GM21381 (cell line): ENCODE measurements at regions not wholly inside any gene's neighbourhood (a gene's known extent, or its start where the extent isn't known, plus 50 kb on each side); places are given as distances from the start of the nearest gene placed in this dataset.

Experiments
- ATAC-seq: cut with Tn5 transposase; IDR thresholded peaks from one replicate; pipeline ENCODE4 v1.9.1; 2021; ENCODE audit warnings: mild to moderate bottlenecking, moderate library complexity; ENCODE audit not compliant: unreplicated experiment

DNA sequence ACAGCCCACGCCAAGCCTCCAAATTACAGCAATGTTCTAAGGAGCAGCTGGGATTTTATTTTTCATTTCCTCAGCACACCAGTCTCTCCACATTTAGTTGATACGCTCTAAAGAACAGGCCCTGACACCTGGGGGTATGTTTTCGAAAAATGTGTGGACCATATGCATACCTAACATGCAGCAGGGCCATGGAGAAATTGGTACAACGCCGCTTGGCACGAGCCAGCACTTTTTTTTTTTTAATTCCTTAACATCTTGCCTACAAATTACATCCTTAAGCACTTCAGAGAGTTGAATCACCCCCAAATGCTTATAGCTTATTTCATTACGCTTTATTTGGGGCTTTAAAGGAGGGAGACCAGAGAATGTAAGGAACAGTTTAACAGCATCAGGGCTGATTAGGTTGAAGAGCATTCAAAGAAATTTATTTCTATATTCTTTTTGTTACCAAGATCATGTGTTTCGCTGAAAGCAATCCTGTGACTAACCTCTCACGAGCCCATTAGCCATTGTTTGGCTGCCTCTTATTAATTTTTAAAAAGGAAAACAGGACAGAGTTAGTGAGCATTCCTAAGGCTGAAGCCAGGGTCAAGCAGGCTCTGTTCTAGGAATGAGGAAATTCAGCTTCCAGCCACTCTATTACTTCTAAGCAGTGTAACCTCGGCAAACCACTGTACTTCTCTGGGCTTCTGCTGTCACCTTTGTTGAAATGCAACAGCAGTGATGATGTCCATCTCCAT lies 173.8 kb downstream of the ACTL7B start:
- ATAC-seq: no peak

DNA sequence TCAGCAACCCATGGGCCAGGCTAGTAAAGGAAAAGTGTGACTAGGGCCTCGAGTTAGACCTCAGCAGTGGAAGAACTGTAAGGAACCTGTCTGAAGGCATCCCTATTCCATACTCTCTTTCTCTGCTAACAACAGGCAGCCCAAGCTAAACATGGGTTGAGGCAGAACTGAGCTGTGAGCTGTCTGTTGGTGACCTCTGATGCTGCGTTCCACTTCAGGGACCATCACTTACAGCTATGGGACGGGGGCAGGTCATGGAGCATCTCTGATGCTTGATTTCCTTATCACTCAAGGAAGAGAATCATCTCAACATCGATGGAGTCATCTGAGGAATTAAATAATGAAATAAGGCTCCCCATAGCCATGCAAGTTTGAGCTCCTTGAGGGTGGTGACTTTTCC lies 174.8 kb downstream of the ACTL7B start:
- no peak for ATAC-seq

DNA sequence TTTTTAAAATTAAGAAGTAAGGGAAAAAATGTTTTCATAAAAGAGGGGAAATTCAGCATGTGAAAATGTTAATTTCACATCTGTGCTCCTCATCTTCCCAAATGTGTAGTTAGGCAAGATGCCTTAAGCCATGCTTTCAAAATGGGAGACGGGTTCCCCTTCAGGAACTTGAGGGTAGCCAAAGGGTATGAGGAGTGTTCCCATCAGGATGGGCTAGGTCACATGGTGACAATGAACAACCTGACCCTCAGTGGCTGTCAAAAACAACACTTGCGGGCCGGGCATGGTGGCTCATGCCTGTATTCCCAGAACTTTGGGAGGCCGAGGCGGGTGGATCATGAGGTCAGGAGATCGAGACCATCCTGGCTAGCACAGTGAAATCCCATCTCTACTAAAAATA lies 178.0 kb downstream of the ACTL7B start:
- ATAC-seq: no peak

DNA sequence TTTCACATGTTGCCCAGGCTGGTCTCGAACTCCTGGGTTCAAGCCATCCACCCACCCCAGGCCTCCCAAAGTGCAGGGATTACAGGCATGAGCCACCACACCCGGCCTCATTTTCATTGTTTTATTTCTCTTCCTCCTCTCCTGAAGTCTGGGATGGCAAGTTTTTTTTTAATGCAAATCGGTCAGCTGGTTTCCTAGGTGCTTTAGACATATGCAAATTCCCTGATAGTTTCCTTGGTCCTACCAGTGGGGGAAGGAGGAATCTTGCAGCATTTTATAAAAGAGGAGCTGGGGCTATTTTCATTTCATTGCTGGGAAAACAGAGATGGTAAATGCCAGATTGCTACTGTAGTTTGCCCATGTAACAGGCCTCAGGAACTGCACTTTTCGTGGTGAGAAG lies 179.4 kb downstream of the ACTL7B start:
- no peak for ATAC-seq

DNA sequence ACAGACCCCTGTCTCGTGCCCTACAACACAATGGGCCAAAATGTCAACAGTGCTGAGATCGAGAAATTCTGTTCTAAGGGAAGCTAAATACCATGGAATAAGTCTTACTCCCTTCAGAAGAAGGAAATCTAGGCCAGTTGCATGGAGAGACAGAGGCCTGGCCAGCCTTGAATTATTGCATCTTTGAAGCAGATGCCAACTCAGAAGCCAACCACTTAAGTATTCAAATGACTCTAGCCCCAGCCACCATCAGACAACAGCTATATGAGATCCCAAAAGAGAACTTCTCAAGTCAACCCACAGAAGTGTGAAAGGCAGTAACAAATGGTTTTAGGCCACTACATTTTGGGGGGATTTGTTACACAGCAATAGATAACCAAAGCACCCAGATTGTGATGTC lies 180.1 kb downstream of the ACTL7B start:
- ATAC-seq: no peak

DNA sequence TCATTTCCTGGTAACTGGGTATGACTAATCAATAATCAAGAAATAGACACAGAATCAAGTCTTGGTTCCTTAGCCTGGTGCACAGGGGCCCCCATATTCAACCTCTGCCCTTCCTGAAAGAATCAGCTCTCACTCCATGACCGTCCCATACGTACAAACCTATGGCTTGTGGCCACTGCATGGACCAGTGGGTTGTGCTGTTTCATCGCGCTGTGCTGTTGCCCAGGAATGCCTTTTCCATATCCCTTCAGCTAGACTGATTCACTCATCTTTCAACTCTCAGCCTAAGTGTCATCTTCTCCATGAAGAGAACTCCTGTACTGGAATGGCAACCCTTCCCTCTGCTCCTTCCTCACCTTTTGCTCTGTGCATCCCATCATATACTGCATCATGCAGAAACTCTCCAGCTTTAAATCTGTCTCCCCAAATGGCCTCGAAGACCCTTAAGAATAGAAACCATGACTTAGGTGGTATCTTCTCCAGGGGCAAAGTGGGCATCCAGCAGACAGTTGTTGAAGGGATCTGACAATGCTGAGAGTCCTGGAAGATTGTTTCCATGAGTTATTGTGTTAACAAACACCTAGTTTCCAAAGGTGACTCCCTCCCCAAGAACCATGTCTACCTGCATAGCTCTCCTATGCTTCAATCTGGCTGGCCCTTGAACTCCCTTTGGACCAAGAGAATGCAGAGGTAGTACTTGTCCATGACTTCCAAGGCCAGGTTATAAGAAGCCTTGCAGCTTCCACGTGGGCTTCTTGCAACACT lies 180.8 kb downstream of the ACTL7B start:
- ATAC-seq: no peak

DNA sequence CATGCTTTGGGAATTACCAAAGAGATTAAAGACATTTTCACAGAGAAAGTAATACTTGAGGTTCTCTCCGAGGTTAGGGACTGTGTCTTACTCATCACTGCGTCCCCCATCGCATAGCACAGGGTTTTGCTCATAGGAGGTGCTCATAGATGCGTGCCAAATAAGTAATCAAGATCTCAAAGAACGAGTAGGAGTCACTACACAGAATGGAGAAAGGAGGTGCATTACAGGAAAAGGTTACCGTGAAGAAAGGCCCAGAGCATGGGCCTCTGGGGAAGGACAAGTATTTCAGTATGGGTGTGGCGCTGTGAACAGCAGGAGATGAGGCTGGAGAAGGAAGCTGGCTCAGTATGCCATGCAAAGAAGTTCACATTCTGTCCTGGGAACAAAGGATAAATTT lies 182.4 kb downstream of the ACTL7B start:
- ATAC-seq: no peak

DNA sequence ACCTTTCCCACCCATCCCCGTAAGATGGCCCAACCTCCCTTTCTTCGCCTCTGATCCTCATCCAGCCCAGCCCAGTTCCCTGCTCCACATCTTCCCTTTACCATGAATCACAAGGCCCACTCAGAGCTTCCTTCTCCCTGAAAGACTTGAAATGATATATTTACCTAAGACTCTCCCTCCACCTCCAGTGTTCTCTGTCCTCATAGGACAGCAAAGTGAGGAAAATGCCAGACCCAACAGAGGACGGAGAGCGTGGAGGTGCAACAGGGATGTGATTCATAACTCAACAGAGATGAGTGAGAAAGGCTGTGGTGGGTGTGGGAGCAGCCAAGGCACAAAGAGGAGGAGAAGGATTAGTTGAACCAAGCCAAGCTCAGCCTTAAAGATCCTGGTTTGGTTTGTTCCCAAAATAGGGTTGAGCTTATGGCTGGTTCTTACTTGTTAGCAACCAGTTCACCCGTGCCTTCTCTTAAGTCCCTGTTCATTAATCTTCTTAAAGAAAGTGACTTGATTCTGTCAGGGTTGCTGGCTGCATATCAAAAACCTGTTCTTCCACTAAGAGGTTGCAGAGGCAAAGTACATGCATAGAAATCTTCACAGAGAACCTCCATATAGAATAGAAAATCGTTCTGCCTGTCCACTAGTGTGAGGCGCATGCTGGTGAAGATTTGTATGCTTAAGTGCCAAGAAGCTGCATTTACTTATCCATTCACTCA lies 183.2 kb downstream of the ACTL7B start:
- no peak for ATAC-seq

DNA sequence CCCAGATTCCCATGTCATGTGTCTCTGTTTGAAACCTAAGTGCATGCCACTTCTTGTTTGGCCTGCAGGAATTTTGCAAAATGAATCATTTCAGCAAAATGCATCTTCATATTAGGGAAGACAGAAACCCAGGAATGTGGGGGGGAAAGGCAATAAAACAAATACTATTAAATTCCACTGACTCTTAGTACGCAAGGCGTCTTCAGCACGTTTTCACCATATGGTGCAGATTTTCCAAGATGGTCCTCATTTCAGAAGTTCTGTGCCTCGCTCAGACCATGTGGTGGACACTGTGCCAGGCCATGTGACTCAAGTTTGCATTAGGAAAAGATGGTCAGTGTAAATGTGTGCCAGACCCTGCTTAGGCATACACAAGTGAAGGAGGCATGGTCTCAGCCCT lies 184.0 kb downstream of the ACTL7B start:
- no peak for ATAC-seq

DNA sequence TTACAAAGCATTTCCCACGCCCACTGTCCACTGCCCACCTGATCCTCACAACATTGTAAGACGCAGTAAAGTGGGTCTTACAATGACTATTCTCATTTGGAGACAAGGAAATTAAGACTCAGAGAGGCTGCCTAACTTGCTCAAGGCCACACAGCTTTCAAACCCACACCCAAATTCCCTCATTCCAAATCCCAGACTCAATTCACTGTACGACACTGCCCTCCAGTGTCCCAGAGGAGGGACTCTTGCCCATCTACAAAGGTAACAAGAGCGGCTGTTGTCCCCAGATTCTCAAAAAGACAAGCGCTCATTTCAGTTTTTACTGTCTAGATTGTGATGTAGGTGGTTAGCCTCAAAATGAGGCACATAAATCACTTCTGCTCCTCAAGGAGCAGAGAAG lies 184.6 kb downstream of the ACTL7B start:
- no peak for ATAC-seq

DNA sequence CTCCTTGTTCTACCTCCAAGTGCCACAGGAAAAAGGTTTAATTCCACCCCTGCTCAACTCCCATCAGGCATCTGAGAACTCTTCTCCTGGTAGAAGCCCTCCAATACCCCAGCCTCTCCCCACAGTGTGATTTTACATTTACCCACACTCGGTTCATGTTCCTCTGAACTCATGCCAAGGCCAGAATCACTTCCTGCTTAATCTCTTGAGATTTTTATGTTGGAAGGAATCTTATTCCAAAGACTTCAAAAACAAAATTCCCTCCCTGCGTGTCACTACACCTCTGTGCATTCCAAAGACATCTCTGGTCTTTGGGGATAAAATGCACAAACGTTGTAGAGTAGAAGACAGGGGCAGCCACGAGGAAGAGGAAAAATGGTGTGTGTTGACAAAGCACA lies 186.8 kb downstream of the ACTL7B start:
- ATAC-seq: no peak

DNA sequence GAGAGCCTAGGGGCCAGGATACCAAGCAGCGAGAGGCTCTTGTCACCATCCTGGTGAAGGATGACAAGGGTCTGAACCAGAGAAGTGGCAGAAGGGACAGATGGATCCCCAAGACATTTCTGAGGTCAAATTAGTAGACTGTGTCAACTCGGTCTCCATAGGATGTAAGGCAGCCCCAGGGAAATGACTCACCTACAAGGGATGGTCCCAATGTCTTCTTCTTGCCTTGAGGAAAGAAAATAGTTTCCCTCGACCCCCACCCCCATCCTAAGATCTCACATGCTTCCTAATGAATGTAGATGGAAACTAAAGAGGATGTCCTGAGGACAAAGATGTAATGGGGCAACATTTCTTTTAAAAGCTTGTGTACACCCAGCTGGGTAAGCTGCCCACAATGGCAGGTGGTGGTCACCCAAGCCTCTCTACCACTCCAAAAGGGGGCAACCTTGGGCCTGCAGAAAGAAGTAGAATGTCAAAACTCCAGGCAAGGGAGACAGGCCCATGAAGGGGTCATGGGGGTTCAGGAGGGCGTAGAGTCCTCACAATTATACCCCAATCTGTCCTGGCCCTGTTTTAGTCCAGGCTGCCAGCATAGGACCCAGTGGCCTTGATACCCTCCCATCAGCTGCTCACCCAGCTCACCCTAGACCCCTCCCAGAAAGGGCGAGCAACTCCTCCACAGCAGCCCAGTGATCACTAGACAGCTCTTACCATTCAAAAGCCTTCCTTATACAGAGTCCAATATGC lies 187.4 kb downstream of the ACTL7B start:
- ATAC-seq: no peak

DNA sequence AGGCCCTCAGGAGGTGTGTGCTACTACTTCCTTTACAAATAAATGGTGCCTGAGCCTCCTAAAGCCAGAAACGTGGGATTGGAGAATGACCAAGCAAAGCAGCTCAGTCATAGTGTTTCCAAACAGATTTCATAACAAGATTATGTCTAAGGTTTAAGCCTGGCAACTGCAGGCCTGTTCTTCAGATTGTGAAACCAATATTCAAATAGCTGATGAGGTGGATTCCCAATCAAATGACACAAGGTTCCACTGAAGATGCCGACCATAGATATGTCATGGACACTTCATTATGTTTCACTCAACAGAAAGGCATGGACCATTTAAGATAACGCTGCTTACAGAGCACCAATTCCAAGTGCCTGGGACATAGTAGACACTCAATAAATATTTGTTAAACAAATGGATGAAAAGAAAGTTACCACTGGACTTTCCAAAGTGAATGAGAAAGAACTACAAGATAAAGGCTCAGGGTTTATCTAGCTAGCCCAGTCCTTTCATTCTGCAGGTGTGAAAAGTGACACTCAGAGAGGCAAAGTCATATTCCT lies 189.5 kb downstream of the ACTL7B start:
- no peak for ATAC-seq

DNA sequence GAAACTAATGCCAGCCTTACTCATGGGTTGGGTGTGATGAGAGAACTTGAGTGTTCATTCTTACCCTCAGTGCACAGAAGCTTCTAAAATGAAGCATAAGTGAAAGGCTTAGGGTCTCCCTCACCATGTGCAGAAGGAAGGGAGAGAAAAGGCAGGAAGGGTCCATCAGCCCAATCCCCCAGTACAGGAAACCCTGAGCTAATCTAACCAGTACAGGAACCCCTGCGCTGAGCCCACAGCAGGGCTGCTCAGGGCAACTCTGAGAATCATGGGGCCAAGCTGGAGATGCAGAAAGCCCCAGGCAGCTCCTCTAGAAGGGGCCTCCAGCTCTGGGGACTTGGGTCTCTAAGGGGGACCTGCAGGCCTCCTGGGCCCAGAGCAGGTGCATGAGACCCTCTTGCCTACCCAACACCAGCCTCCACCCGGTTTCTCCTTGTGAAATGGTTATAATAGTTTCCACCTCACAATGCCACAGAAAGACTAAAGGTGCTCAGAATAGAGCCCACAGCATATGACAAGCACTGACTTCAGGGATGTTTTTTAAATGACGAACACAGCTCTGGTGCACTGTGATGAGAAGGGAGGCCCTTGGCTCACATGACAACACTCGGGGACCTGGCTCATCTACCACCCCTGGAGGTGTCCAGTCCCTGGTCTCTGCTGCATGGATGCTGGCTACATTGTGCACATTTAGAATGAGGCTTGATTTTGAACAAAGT lies 190.1 kb downstream of the ACTL7B start:
- ATAC-seq: no peak

DNA sequence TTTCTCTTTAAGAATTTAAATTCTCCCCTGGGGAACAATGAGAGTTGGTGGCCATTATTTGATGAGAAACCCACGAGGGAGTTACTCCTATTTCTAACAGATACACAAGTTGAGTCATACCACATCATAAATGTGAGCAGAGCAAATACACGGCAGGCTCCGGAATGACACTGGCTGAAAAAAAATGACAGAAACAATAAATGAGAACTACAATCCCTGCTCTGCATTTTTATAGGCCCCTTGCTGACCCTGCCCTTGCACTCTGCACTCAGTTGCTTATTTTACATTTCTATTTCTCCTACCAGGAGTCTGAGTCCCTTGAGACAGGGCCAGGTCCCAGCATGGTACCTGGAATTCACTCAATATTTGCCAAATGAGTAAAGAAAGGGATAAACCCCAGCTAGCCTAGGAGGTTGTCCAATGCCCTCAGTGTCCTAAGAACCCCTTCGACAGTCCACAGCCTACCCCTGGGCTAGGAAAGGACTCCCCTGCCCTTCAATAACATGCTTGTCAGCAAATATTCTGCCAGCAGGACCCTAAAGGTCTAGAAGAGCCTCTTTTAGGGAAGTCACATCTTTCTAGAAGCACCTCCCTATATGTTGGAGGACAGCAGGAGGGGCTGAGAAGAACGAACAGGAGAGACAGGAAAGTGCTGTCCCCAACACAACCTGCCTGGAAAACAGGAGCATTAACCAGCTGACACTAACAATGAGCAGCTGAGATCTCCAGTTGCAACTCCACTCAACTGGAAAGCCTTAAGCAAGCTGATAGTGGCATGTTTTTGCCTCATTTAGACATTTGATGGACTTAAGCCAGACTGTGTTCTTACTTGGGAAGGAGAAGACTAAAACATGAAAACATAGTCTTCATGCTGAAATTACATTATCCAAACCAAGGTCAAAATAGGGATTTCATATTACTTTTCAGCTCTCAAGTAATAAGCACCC lies 191.2 kb downstream of the ACTL7B start:
- no peak for ATAC-seq

DNA sequence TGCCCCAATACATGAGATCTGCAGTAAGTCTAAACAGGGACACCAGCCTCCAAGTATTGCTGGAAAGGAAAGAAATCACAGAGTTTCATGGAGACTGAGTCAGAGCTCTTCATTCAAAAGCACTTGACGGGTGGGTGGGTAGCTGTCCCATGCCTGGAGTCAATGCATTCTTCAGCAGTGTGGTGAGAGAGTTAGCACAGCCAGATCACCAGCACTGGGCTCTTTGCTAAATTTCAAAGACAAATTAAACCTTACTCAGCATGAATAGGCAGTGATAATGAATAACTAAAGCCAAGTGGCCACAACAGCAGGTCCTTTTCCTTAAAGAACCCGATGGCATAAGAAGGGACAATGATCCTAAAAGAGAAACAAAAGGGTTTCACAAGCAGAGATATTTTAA lies 192.4 kb downstream of the ACTL7B start:
- no peak for ATAC-seq

DNA sequence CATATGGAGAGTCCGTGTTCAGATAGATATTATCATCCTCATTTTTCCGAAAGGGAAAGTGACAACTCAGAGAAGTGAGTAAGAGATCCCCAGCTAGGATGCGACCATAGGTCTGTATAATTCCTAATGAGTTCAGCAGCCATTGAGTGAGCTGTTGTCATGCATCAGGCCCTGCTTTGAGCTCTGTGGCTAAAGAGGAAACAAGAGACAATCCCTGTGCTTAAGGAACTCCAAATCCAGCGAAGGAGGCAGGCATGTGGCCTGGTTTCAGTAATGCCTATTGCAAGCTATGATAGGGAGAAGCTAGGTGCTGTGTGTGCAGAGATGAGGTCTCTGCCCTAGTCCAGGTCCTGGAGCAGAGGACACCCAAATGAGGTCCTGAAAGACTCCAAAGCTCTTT lies 192.8 kb downstream of the ACTL7B start:
- no peak for ATAC-seq

DNA sequence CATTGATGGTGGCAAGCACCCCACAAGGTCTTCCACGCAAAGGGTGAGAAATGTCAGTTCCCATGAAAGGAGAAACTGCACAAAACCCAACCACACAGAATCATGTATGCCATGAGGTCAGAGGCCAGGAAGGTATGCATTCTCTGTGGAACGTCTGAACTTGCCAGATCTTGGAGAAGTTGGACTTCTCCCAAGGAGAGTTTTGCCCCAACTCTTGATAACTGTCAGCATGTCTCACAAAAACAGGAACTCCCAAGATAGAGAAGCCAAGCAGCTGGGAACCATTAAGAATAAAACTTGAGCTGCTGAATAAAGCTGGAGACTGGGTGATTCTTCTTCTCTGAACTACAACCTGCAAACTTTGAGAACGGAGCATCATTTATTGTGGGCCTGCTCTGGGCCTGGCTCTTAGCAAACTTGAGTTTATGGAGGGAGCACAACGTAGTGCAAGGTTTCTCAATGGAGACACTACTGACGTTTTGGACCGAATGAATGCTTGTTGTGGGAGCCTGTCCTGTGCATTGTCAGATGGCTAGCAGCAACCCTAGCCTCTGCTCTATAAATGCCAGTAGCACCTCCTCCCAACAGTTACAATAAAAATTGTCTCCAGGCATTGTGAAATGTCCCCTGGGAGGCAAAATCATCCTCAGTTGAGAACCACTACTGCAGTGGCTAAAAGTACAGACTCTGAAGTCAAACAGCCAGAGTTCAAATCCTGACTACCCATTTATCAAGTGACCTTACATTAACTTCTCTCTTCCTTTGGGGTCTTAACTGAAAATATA lies 193.5 kb downstream of the ACTL7B start:
- no peak for ATAC-seq
